K562 (cell line): ENCODE measurements at regions not wholly inside any gene's neighbourhood (a gene's known extent, or its start where the extent isn't known, plus 50 kb on each side); places are given as distances from the start of the nearest gene placed in this dataset.

ENCODE experiments used
- ATAC-seq: fragments of 200-7000 bp; cut with Tn5 transposase; 3 replicates; pipeline ENCODE4 v1.9.1; 2020; ENCODE audit warnings: moderate library complexity
- BruUV-seq: library from RNA; stranded (reverse); fragments of 400-500 nt; replicated peaks from 2 replicates; lab custom pipeline; 2021; lab: Mats Ljungman, UMichigan
- CTCF ChIA-PET: fragments of 300-600 bp; formaldehyde crosslinking; extraction: SDS; loops from one replicate; lab custom pipeline; 2021; ENCODE audit warnings: low intra/inter-chr PET ratio; lab: Yijun Ruan, JAX
- POLR2A ChIA-PET: fragments of 300-600, 350-650 bp; sonication (Branson Sonifier 250); formaldehyde crosslinking; extraction: SDS; loops from one replicate; lab custom pipeline; 2021; ENCODE audit warnings: antibody characterized with exemption, inconsistent platforms; lab: Yijun Ruan, JAX
- DNase-seq, 4 experiments: peaks; one replicate each; pipeline versions ENCODE4 v3.0.0 to v3.0.0-alpha.2; 2011 to 2018; ENCODE audit warnings: low spot score in 3 of 4, mixed read lengths in 3 of 4; ENCODE audit errors: extremely low read depth in 1 of 4
- FAIRE-seq: peaks from 2 replicates; lab custom pipeline; 2011; peaks lifted over from hg19 to GRCh38; lab: Jason Lieb, UNC
- H2AFZ ChIP-seq: 2 replicates; pipeline ENCODE4 v1.6.0; 2011; ENCODE audit warnings: low read depth, low read length, control low read depth, inconsistent platforms
- H3K27ac ChIP-seq: fragments of 200-600 bp; 3 replicates; pipeline ENCODE4 v1.8.0; 2011; ENCODE audit warnings: low read depth, mild to moderate bottlenecking, control low read depth, inconsistent platforms, low read length, moderate library complexity, mixed read lengths; ENCODE audit errors: extremely low read depth
- H3K27me3 ChIP-seq, 2 experiments: fragments of 300-600 bp in 1 of 2; 2 replicates in 1 of 2; 3 replicates in 1 of 2; pipeline versions ENCODE4 v1.6.0 to v1.8.0; 2011; ENCODE audit warnings: inconsistent platforms in 2 of 2, low read length in 2 of 2, mild to moderate bottlenecking in 1 of 2, mixed read lengths in 1 of 2, moderate library complexity in 1 of 2; ENCODE audit not compliant: control insufficient read depth in 2 of 2, insufficient read depth in 2 of 2
- H3K36me3 ChIP-seq: fragments of 300-600 bp; 3 replicates; pipeline ENCODE4 v1.8.0; 2011; ENCODE audit warnings: mild to moderate bottlenecking, low read length, inconsistent platforms; ENCODE audit not compliant: control insufficient read depth, insufficient read depth
- H3K4me1 ChIP-seq, 2 experiments: fragments of 200-600 bp in 1 of 2; replicated peaks in 1 of 2; 2 replicates in 1 of 2; 3 replicates in 1 of 2; pipeline versions ENCODE4 v1.5.1 to v1.8.0; 2011; ENCODE audit warnings: inconsistent platforms in 2 of 2, low read length in 2 of 2, mild to moderate bottlenecking in 1 of 2, mixed read lengths in 1 of 2, moderate library complexity in 1 of 2; ENCODE audit not compliant: control insufficient read depth in 2 of 2, insufficient read depth in 2 of 2
- H3K4me2 ChIP-seq: 2 replicates; pipeline ENCODE4 v1.6.1; 2011; ENCODE audit warnings: low read length, control low read depth, inconsistent platforms, mixed read lengths; ENCODE audit not compliant: insufficient read depth
- H3K4me3 ChIP-seq: fragments of 200-600 bp; sonication (generic), shearing (Covaris generic); 2 replicates; pipeline ENCODE4 v1.5.1; 2016; ENCODE audit warnings: control low read depth, inconsistent platforms
- H3K79me2 ChIP-seq: fragments of 200-600 bp; 3 replicates; pipeline ENCODE4 v1.8.0; 2011; ENCODE audit warnings: low read length, inconsistent platforms; ENCODE audit not compliant: control insufficient read depth, insufficient read depth
- H3K9ac ChIP-seq, 2 experiments: 2 replicates each; pipeline versions ENCODE4 v1.6.0 to v1.6.1; 2011; ENCODE audit warnings: low read depth in 2 of 2, low read length in 2 of 2, control low read depth in 1 of 2, inconsistent platforms in 1 of 2, mild to moderate bottlenecking in 1 of 2, mixed read lengths in 1 of 2; ENCODE audit not compliant: insufficient read depth in 1 of 2
- H3K9me1 ChIP-seq: one replicate; pipeline ENCODE4 v1.6.0; 2011; ENCODE audit warnings: inconsistent platforms, mild to moderate bottlenecking, low read length, moderate library complexity; ENCODE audit not compliant: control insufficient read depth, insufficient read depth
- H3K9me3 ChIP-seq: replicated peaks from 2 replicates; pipeline ENCODE4 v1.5.1; 2011; ENCODE audit warnings: low read depth, low read length, inconsistent platforms; ENCODE audit not compliant: control insufficient read depth, insufficient read depth
- H4K20me1 ChIP-seq: replicated peaks from 2 replicates; pipeline ENCODE4 v1.6.1; 2011; ENCODE audit warnings: low read length, inconsistent platforms, mixed read lengths; ENCODE audit not compliant: control insufficient read depth, insufficient read depth
- ARID1B ChIP-seq: fragments of 450-650 bp; IDR thresholded peaks from 2 replicates; pipeline ENCODE4 v1.6.1; 2016; ENCODE audit warnings: antibody characterized with exemption, mild to moderate bottlenecking, inconsistent platforms
- CSDE1 ChIP-seq, 2 experiments: fragments of 450-650 bp; IDR thresholded peaks; 2 replicates each; pipeline ENCODE4 v1.6.1; 2016; ENCODE audit warnings: mild to moderate bottlenecking in 1 of 2
- FOXK2 ChIP-seq, 2 experiments: fragments of 450-650 bp; IDR thresholded peaks in 1 of 2; conservative IDR thresholded peaks in 1 of 2; 2 replicates each; pipeline ENCODE4 v1.6.1; 2016; ENCODE audit warnings: low read depth in 2 of 2, mild to moderate bottlenecking in 1 of 2
- GABPB2 ChIP-seq: fragments of 250-450 bp; sonication (Bioruptor Pico); conservative IDR thresholded peaks from 2 replicates; pipeline ENCODE4 v1.5.1; 2021; ENCODE audit warnings: mild to moderate bottlenecking
- HEY1 ChIP-seq: fragments of 250-450 bp; sonication (Bioruptor Pico); IDR thresholded peaks from 2 replicates; pipeline ENCODE4 v1.5.0; 2020; ENCODE audit warnings: mild to moderate bottlenecking, moderate library complexity, borderline replicate concordance
- HNRNPL ChIP-seq: fragments of 200-400 bp; formaldehyde crosslinking; IDR thresholded peaks from 2 replicates; pipeline ENCODE4 v1.6.1; 2017; ENCODE audit warnings: low read depth, mild to moderate bottlenecking, low read length
- KAT8 ChIP-seq: fragments of 450-650 bp; IDR thresholded peaks from 2 replicates; pipeline ENCODE4 v1.6.1; 2016; ENCODE audit warnings: low read depth, mild to moderate bottlenecking
- KLF16 ChIP-seq: IDR thresholded peaks from 2 replicates; pipeline ENCODE4 v1.6.1; 2016; ENCODE audit warnings: antibody characterized with exemption
- MCM5 ChIP-seq: fragments of 450-650 bp; IDR thresholded peaks from 2 replicates; pipeline ENCODE4 v1.6.1; 2016; ENCODE audit warnings: low read depth
- MTA2 ChIP-seq: fragments of 450-650 bp; IDR thresholded peaks from 2 replicates; pipeline ENCODE4 v1.6.1; 2016; ENCODE audit warnings: low read depth
- PHF20 ChIP-seq: fragments of 450-650 bp; IDR thresholded peaks from 2 replicates; pipeline ENCODE4 v1.6.1; 2018; ENCODE audit not compliant: partially characterized antibody
- RUNX1 ChIP-seq: sonication (generic); IDR thresholded peaks from 2 replicates; pipeline ENCODE4 v1.6.1; 2016; ENCODE audit warnings: antibody characterized with exemption, low read depth
- SRSF3 ChIP-seq: fragments of 200-400 bp; formaldehyde crosslinking; IDR thresholded peaks from 2 replicates; pipeline ENCODE4 v1.6.1; 2016; ENCODE audit warnings: mild to moderate bottlenecking, low read length, moderate library complexity; ENCODE audit not compliant: insufficient read depth
- ZBTB40 ChIP-seq, 2 experiments: fragments of 450-650 bp in 1 of 2; sonication (generic) in 1 of 2; formaldehyde crosslinking in 1 of 2; IDR thresholded peaks; 2 replicates each; pipeline versions ENCODE4 v1.7.1 to v1.9.0; 2016 to 2022; ENCODE audit warnings: inconsistent platforms in 1 of 2, mild to moderate bottlenecking in 1 of 2, missing genetic modification reagents in 1 of 2
- WGBS: fragments of 100-300 bp; shearing (Covaris generic); methylation state at CpG from one replicate; pipeline ENCODE4 v1.1.6; 2016; ENCODE audit warnings: low coverage, mixed read lengths; ENCODE audit not compliant: insufficient coverage; ENCODE audit errors: missing lambda C conversion rate; 5-methylcytosine and 5-hydroxymethylcytosine counted together
- in situ Hi-C: fragments of 300-500 bp; cut with MboI; formaldehyde crosslinking; loops from 4 replicates; pipeline ENCODE4 v1.15.0; 2018; ENCODE audit warnings: inconsistent platforms, mixed read lengths
- intact Hi-C: fragments of 100-400 bp; cut with micrococcal nuclease; formaldehyde crosslinking; loops from 2 replicates; pipeline ENCODE4 v1.14.2; 2022

GRCh38 chr7:24383055-24383454 is 99.1 kb downstream of the NPY start:
- no peak overlapping the region for H3K4me3 ChIP-seq
- ATAC-seq (no peak), DNase-seq (no peak), FAIRE-seq (no peak)
- no peaks in the 10 kb centered on the region; the same call in 1 of the 2 replicates for H4K20me1 ChIP-seq
- no peaks in the 10 kb centered on the region for H3K79me2 ChIP-seq
- POLR2A ChIA-PET, result interaction anchor here (0.7 kb wide), 1 partner anchor 66 kb away, joined by 3 read pairs; no protein-coding TSS in a partner anchor
- 0% methylated on average over 1 of the region's 1 CpG for WGBS
- no peak overlapping the region for H3K4me2 ChIP-seq
- H3K4me1 ChIP-seq, result no peaks in the 10 kb centered on the region
- in situ Hi-C loops, result no loop called here
- intact Hi-C loops, result no loop called here
- H3K9me3 ChIP-seq, result no peaks in the 10 kb centered on the region; the same call in 1 of the 2 replicates
- no peak overlapping the region for H3K9ac ChIP-seq
- H3K9me1 ChIP-seq, result no peaks in the 10 kb centered on the region
- no peaks in the 10 kb centered on the region for H3K36me3 ChIP-seq
- H3K27me3 ChIP-seq, result 0 out of 5 replicates have a peak, but pooled peaks cover 0 to 8% of the 10 kb centered on the region in 2 experiments
- H2AFZ ChIP-seq, result no peak overlapping the region
- no peak overlapping the region for H3K27ac ChIP-seq
- no TSS peak for BruUV-seq
- CTCF ChIA-PET, result no interaction called here
- TF ChIP-seq HEY1 (no peak), MCM5 (no peak), KAT8 (no peak), GABPB2 (no peak), FOXK2 (conservative IDR thresholded peaks at IDR 0.05 in 1 of 2, IDR thresholded peaks at IDR 0.05 in 1 of 2; ENCODE audit: low read depth in 2 of 2) (no peak), RUNX1 (no peak), PHF20 (no peak), SRSF3 (no peak), KLF16 (no peak), HNRNPL (no peak), CSDE1 (IDR thresholded peaks at IDR 0.05) (no peak), ARID1B (no peak), ZBTB40 (IDR thresholded peaks at IDR 0.05) (no peak), ZBTB40 (CRISPR knock-in tag; IDR thresholded peaks at IDR 0.05) (no peak), MTA2 (no peak)
